NCI-H510A treated with DMSO at 0.1 percent for 48 hours (cell line): ENCODE measurements at regions not wholly inside any gene's neighbourhood (a gene's known extent, or its start where the extent isn't known, plus 50 kb on each side); places are given as distances from the start of the nearest gene placed in this dataset.

Experiments used
- DNase-seq: peaks from one replicate; lab custom pipeline; 2025; lab: John Stamatoyannopoulos, UW

DNA sequence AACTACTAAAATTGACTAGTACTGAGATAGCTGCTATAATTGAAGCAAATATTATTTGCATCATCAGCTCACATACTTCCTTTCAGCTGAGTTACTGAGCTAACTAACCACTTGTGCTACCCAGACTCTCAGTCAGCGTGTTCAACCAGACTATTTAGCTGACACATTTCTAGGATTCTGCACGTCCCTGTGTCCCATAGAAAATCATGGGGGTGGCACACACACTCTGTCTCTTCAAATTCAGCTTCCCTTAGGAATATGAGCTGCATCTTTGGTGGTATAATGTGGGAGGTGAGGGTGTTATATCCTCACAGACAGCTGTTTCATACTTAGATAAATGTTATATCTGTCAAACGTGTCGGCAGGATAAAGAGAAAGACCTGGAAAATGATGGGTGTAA lies 424.0 kb downstream of the CDH2 start:
- no peak for DNase-seq

GRCh38 chr18:27750923-27751322 lies 426.0 kb downstream of the CDH2 start:
- no peak for DNase-seq

GRCh38 chr18:27750014-27750413 lies 426.9 kb downstream of the CDH2 start:
- peak; percentile 88 for DNase-seq

DNA sequence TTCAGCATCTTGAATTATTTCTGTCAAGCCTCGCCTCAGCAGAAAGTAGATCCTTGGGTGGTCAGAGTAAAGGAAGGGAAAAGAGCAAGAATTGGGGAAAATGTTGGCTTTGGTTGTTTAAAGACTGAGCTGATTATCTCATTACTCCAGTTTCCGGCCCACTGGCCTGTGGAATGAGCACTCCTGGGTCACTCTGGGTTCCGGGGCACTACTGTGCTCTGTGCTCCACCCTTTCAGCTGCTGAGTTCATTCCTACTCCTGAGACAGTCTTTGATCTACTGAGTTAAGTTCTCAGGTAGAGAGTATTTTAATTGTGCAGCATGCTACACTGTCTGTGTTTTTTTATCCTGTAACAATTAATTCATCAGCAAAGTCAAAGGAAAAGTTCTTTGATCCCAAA lies 427.7 kb downstream of the CDH2 start:
- DNase-seq, result no peak

DNA sequence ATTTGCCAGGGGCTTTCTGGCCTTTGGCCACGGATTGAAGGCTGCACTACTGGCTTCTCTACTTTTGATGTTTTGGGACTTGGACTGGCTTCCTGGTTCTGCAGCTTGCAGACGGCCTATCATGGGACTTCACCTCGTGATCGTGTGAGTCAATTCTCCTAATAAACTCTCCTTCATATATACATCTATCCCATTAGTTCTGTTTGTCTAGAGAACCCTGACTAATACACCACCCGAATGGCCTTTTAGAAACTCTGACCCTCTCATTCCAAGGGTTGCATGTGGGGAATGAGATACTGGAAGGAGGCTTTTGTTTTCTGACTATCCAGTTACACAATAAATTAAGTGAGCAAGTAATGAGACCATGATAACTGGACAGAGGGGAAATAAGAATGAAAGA lies 430.7 kb downstream of the CDH2 start:
- DNase-seq, result no peak

DNA sequence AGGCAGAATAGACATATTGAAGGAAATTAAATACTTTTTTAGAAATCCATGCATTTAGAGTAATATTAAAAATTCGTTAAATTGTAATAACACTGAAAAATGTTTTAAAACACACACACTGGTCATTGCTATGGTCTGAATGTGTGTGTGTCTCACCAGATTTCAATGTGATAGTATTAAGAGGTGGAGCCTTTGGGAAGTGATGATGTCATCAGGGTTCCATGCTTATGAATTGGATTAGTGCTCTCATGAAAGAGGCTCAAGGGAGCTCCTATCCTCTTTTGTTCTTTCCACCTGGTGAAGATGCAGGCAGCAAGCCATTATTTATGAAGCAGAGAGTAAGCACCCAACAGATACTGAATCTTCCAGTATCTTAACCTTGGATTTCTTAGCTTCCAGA lies 441.8 kb downstream of the CDH2 start:
- no peak for DNase-seq

DNA sequence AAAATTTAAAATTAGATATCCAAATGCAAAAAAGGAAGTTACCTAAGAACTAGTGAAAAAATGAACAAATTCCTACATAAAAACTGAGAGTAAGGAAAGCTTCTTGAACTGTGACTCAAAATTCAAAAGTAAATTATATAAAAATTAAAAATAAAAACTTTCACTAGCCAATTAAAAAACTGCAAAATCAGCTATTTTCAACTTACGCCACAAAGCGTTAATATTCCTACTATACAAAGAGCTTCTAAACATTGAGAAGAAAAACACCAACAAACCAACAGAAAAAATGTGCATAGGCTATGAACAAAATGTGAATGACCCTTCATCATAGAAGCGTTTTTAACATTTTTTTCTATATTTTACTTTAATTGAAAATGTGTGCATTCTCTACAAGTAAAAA lies 445.7 kb downstream of the CDH2 start:
- no peak for DNase-seq

DNA sequence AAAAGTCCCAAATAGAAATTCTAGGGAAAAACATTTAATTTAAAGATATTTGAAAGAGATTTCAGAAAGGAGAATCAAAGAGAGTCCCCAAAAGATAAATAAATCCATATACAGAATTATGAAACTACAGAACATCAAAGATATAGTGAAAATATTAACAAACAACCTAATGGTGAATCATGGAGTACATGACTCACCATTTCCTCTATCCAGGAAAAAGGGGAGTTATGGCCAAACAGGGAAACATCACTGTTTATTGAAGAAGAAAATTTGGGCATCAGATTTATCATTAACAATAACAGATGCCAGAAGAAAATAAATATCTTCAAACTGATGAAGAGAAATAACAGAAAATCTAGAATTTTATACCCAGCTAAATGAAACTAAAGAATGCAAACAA lies 448.3 kb downstream of the CDH2 start:
- DNase-seq, result no peak

DNA sequence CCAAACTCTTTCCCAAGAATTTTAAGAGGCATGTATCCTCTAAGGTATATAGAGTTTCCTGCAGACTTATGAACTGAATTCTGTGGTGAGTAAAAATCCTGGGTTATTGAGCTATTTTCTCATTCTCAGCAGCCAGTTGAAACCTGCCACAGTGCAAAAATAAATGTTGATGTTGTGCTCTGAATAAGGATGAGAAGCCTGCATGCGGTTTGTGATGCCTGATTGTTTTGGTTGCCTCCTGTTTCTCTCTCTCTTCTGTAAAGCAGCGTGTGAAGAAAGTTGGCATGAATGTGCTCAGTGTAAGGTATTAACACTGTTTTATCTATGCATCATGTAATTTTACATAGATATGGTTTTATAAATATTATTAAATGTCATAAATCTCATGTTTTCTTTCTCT lies 452.6 kb downstream of the CDH2 start:
- no peak for DNase-seq

DNA sequence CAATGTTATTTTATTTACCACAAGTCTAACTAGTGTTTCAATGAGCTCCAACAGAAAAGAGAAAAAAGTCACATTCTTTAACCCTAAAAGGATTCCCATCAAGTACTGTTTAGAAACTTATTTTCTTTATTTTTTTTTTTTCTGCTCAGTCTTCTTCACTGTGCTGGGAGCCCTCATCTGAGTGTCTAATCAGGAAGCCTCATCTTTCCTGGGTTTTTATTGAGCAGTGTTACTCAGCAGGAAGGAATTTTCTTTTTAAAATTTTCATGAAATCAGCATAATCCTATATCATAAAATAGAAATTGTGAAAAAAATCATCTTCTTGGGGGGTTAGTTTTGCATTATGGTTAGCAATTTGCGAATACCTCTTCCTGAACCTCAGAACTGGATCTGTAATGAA lies 453.8 kb downstream of the CDH2 start:
- DNase-seq, result no peak

DNA sequence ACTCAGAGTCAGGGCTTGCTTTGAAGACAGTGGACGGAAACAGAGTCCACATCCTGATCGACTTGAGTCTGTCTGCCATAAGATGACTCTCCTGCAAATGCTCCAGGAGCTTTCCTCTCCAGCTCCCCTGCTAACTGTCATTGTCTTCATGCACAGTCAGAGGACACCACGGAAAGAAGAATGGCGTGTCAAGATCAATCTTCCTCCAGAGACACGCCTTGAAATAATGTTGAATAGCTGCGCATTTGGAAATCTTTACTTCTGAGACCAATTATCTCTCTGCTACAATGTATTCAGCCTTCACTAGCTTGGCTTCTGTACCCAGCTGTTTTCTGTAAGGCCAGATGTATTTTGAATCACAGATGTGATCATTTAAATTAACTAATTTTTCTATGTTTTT lies 457.2 kb downstream of the CDH2 start:
- DNase-seq, result no peak

DNA sequence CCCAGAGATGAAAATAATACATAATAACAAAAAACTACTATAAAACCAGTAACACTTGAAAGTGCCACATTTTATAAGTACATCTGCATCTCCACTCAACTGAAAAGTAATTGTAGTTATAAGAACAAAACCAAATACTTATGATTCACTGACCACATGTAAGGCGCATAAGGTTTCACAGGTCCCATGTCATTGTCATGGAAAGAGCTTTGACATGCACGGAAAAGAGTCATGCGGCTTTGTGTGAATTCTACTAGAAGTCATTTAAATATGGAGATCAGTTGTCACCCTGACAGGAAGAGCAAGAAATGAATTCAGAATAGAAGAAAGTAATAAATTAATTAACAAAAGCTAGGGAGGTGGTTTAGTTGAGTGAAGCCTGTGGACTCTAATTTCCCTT lies 459.1 kb downstream of the CDH2 start:
- DNase-seq, result peak; percentile 82

DNA sequence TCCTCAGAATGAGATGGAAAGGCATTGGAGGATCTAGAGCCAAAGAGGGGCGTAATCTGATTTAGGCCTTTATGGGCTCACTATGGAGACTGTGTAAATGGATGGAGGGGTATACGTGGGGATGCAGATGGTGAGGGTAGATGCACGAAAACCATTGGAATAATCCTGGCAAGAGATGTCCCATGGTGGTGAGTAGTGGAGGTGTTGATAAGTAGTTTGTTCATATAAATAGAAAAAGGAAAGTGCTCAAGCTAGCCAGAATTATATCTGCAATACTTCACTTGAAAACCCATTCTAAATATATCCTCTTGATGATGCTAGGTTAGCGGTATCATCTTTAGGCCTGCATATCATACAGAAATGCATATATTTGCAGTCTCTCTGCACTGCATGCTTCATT lies 459.7 kb downstream of the CDH2 start:
- DNase-seq, result no peak

DNA sequence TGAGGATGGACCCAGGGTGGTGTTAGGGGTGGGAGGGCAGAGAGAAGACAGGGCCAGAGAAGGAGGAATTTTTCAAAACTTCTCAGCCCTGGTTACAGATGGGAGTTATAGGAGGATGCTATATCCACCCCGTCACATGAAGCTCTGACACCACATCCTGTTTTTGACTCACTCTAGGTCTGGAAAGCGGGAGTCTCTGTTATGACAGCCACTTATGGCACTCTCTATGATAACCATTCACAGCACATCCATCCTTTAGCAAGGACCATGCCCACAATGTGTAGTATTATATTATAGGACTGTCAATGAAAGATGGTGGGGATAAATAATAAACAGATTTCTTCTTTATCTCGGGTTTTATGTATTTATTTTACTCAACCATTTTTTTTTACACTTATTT lies 461.2 kb downstream of the CDH2 start:
- no peak for DNase-seq

- DNase-seq, result no peak
Observed at GRCh38 chr18:27713738-27714095, 463.2 kb downstream of the CDH2 start.

DNA sequence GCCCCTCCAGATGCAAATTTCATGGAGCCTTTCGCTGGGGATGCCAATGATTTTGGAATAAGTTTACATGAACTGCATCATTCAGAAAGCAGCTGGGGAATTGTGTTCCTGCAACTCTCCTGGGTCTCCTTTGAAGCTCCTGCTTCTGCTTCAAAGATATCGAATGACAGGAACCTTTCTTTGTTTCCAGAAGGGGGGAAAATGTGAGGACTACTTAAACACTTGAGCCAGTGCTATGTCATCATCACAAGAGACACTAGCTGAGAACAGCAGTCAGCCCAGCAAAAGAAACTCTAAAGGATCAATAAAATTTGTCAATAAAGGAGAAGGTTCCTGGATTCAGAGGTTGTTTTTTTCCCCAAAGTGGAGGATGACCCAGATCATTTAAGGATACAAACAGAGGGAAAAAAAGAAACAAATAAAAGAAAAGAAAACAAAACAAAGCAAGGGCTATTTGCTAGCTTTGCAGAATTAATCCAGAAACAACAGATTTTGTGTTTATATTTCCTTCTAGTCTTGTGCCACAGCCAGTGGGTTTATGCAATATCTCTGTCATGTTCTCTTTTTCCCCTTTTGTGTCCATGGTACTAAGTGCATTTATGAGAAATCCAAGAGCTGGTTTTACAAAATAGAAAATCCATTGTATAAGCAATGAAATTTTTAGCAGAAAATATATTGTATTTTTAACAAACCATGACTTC lies 463.7 kb downstream of the CDH2 start:
- peak; percentile 99 for DNase-seq

DNA sequence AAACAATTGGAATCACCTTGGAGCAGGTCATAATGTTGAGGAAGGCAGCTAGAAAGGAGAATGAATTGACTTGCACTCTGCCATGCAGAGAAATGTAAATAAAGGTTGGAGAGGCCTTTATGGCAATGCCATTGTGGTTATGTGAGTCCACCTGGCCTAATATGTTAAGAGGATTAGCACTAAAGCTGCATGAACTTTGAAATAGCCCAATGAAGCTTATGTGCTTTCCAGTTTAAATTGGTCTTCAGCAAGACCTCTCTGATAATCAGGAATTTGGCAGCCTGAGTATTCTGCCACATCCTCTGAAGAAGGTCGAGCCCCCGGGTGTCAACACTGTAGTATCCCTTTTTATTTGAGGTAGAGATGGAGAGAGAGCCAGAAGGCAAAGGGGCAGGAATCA lies 464.9 kb downstream of the CDH2 start:
- peak; percentile 98 for DNase-seq

DNA sequence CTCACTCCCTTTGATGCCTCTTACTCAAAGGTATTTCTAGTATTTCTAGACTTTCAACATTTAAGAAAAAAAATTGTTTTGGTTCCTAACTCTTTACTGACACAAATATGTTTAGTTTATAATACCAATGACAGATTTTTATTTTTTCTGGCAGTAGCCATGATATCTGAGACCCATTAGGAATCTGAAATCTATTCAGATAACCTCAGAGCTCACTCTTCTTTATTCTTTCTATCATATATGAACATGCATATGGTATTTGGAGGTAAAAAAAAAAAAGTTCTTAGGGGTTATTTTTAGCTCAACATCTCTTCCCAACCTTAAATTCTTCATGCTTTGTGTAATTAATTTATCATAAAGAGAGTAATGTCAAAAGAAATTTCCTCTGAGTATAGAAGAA lies 465.5 kb downstream of the CDH2 start:
- DNase-seq, result no peak

GRCh38 chr18:27709344-27709743 lies 467.6 kb downstream of the CDH2 start:
- no peak for DNase-seq

DNA sequence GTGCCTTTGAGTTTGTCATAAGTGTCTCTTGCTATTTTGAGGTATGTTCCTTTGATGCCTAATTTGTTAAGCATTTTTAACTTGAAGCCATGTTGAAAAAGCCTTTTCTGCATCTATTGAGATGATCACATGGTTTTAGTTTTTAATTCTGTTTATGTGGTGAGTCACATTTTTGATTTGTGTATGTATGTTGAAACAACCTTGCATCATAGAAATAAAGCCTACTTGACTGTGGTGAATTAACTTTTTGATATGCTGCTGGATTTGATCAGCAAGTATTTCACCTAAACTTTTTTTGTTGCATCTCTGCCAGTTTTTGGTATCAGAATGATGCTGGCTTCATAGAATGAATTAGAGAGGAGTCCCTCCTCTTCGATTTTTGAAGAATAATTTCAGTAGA lies 469.7 kb downstream of the CDH2 start:
- DNase-seq, result no peak

DNA sequence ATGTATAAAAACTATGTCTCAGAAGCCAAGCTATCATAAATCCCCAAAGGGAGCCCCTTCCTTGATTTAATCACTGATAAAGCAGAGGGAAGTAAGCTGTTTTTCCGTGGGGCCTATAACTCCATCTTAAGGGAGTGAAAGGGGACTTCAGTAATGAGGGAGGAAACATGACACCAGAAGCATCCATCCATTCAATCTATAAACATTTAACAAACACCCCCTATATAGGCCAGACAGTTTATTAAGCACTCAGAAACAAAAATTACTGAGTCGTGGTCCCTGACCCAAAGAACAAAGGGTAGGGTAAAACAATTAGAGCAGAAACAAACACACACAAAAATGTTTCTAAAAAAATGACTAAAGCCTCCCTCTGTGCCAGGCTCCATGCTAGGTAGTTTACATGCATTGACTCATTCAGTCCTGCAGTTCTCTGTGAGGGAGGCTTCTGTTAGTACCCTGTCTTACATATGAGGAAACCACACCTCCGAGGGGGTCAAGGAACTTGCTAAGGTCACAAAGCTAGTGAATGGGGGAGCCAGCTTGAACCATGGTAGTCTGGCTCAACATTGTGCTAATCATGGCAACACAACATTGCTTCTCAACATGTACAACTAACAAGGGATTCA lies 472.1 kb downstream of the CDH2 start:
- peak; percentile 61 for DNase-seq

DNA sequence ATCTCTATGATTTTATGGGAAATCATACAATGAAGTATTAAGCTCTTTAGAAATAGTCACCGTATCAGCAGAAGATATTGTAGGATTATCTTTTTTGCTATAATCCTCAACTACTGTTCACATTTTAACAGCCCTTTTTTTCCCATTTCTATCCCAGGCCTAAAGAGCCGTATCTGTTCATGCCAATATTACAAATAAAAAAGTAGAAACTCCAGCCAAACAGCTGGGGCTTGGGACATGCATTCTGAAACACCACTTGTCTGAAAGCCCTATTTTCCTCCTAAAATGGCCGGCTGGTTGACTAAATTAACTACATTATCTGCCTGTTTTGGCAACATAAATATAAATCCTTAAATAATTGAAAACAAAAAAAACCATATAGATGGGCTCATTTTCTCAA lies 477.8 kb downstream of the CDH2 start:
- DNase-seq, result no peak

DNA sequence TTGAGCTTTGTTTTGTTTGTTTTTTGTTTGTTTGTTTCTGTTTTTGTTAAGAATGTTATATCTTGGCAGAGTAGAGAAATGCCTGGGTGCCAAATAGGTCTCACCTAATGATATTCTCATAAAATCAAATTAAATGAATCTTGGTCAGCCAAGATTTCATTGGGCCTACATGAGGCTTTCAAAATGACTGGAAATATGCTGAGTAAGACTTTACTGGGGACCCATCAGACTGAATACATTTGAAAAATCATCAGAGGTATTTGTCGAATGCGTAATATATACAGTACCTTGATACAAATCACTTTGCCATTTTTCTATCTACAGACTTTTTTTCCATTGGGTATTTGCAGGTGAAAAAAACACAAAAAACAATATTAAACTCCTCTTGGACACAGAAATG lies 480.8 kb downstream of the CDH2 start:
- no peak for DNase-seq

DNA sequence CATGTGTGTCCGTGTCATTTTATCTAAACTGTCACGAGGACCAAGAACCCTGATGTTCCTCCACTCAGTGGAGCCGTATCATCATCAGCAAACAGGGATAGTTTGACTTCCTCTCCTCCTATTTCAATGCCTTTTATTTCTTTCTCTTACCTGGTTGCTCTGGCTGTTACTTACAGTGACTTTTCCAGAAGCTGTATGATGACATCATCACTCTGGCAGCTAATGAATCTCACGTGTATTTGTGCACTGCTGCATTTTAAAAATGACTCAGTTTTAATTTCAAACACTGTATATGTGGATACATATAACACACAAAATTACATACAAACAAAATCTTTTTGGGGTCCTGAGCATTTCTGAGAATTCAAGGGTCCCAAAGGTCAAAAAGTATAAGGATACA lies 481.4 kb downstream of the CDH2 start:
- DNase-seq, result peak; percentile 51
